ENCODE measurements at regions not wholly inside any gene's neighbourhood (a gene's known extent, or its start where the extent isn't known, plus 50 kb on each side); places are given as distances from the start of the nearest gene placed in this dataset.

DNA sequence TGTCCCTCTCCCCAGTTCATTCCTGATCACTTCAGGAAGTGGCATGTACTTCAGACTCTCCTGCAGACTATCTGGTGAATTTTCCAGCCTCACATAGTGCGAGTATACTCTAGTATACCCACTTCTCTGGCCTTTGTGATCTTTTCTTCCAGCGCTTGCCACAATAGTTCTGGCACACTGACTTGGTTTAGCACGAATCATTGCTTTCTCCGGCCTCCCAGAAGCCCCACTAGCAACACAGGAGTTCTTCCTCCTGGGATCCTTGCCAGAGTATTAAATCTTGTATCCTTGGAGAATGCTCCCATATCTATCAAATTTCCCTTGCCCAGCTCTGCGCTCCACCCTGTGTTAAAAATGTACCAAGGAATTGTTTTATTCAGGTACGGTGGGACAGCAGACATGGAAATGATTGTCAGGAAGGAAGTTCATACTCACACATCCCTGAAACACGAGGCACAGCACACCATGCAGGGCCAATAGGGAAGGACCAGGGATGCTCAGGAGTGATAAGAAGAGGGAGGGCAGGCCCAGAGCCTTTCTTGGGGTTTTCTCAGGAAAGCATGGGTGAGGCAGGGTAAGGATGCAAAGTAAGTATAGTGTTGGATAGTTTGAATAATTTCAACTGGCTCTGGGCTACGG, 136.7 kb downstream of the ADSS2 start:
- DNase-seq = no peak
- intact Hi-C loops (cut with DNase I) = no loop called here
- TF ChIP-seq, protein P1, sequence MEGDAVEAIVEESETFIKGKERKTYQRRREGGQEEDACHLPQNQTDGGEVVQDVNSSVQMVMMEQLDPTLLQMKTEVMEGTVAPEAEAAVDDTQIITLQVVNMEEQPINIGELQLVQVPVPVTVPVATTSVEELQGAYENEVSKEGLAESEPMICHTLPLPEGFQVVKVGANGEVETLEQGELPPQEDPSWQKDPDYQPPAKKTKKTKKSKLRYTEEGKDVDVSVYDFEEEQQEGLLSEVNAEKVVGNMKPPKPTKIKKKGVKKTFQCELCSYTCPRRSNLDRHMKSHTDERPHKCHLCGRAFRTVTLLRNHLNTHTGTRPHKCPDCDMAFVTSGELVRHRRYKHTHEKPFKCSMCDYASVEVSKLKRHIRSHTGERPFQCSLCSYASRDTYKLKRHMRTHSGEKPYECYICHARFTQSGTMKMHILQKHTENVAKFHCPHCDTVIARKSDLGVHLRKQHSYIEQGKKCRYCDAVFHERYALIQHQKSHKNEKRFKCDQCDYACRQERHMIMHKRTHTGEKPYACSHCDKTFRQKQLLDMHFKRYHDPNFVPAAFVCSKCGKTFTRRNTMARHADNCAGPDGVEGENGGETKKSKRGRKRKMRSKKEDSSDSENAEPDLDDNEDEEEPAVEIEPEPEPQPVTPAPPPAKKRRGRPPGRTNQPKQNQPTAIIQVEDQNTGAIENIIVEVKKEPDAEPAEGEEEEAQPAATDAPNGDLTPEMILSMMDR (IDR thresholded peaks at IDR 0.05) = no peak
- no peak for TF ChIP-seq POLR2A (IDR thresholded peaks at IDR 0.05)

DNA sequence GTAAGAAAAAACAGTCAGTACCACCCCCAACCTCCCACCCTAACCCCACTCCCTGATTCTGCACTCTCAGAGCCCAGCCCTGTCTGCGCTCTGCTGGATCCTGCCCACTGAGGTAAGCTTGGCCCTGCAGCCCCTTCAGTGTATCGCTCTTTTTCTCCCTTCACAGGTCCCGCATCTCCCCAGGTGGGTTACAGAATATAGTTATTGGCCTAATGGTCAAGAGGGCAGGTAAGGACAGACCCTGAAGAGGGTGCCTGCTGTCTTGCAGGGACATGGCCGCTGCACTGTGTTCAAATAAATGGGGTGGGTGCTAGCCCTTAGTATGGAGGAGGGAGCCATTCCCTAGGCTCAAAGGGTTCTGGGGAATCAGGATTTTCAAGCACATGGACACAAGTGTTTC, 135.7 kb downstream of the ADSS2 start:
- H3K27me3 ChIP-seq = no peaks in the 10 kb centered on the region
- TF ChIP-seq POLR2A (IDR thresholded peaks at IDR 0.05) = no peak
- TF ChIP-seq, protein P1 (IDR thresholded peaks at IDR 0.05) = no peak
- 95 to 100% (median 98%) methylated on average over 4 of the region's 4 CpGs for WGBS, 4 donors
- intact Hi-C loops (cut with DNase I) = no loop called here
- H3K9me3 ChIP-seq (replicated peaks in 1 of 3) = no peaks in the 10 kb centered on the region
- no peak overlapping the region for H3K4me3 ChIP-seq
- no peaks in the 10 kb centered on the region for H3K4me1 ChIP-seq (replicated peaks in 1 of 2)
- no peak for DNase-seq
- no peak overlapping the region for H3K27ac ChIP-seq
- H3K36me3 ChIP-seq (replicated peaks in 1 of 2) = no peaks in the 10 kb centered on the region

More for the DNA sequence above, 136.7 kb downstream of the ADSS2 start:
- H3K27ac ChIP-seq = no peak overlapping the region
- H3K9me3 ChIP-seq (replicated peaks in 1 of 3) = no peaks in the 10 kb centered on the region
- WGBS, 4 donors = 39 to 62% (median 49%) methylated on average over 8 of the region's 8 CpGs
- no peaks in the 10 kb centered on the region for H3K4me1 ChIP-seq (replicated peaks in 1 of 2)
- no peak overlapping the region for H3K4me3 ChIP-seq
- H3K27me3 ChIP-seq = no peaks in the 10 kb centered on the region
- H3K36me3 ChIP-seq (replicated peaks in 1 of 2) = no peaks in the 10 kb centered on the region

DNA sequence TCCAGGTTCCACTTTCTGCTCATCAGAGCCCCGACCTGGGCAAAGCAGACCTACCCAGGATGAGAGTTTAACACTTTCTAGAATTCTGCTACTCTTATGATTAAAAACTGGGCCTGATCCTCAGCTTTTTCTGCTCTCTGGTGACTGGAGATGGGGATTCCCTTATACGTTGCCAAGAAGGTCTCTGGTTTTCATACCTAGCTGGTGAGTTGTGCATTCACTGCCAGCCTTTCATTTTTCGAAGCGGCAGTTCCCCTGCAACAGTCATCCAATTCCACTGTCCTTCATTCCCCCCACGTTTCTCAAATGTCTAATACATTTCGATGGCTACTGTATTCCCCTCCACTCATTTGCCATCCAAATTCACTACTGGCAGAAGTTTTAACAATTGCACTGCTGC, 135.3 kb downstream of the ADSS2 start:
- 84 to 96% (median 92%) methylated on average over 6 of the region's 6 CpGs for WGBS, 4 donors
- H3K27me3 ChIP-seq = no peaks in the 10 kb centered on the region
- no peak for DNase-seq
- intact Hi-C loops (cut with DNase I) = no loop called here
- no peak overlapping the region for H3K27ac ChIP-seq
- TF ChIP-seq, protein P1 (IDR thresholded peaks at IDR 0.05) = no peak
- TF ChIP-seq POLR2A (IDR thresholded peaks at IDR 0.05) = no peak
- H3K4me3 ChIP-seq = no peak overlapping the region
- no peaks in the 10 kb centered on the region for H3K36me3 ChIP-seq (replicated peaks in 1 of 2)
- H3K9me3 ChIP-seq (replicated peaks in 1 of 3) = no peaks in the 10 kb centered on the region
- no peaks in the 10 kb centered on the region for H3K4me1 ChIP-seq (replicated peaks in 1 of 2)

DNA sequence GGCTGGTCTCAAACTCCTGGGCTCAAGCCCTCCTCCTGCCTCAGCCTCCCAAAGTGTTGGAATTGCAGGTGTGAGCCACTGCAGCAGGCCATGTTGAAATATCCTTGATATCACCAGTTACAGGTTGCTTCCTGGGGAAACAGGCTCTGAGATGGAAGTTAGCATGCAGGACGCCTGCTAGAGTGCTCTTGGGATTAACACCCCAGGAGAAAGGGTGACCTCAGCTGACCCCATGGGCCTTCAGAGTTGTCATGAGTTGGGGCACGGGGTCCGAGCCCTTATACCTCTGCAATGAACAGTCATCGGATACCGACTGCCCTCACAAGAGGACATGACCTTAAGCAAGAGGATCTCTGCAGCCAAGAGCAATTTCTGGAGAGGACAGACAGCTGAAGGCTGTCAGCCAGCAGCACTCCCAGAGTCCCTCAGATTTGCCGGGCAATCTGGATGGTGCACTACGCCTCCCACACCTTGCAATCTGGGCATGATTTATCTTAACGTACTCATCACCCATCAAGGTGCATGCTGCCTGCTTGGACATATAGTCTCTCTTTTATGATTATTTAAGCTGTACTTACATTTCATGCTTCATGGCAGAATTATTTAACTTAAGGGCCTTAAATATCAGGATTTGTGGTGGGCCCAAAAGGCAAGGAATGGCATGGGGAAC, 134.6 kb downstream of the ADSS2 start:
- 38 to 69% (median 62%) methylated on average over 4 to 8 of the region's 8 CpGs for WGBS, 4 donors
- H3K9me3 ChIP-seq (replicated peaks in 1 of 3) = no peaks in the 10 kb centered on the region
- TF ChIP-seq, protein P1 (IDR thresholded peaks at IDR 0.05) = no peak
- TF ChIP-seq POLR2A (IDR thresholded peaks at IDR 0.05) = no peak
- H3K27ac ChIP-seq = no peak overlapping the region
- no peak for DNase-seq
- H3K4me1 ChIP-seq (replicated peaks in 1 of 2) = peaks cover under 1 to 1% of the 10 kb centered on the region in 2 donors
- H3K27me3 ChIP-seq = no peaks in the 10 kb centered on the region
- H3K36me3 ChIP-seq (replicated peaks in 1 of 2) = no peaks in the 10 kb centered on the region
- H3K4me3 ChIP-seq = no peak overlapping the region
- intact Hi-C loops (cut with DNase I) = no loop called here
